ENCODE measurements at regions not wholly inside any gene's neighbourhood (a gene's known extent, or its start where the extent isn't known, plus 50 kb on each side); places are given as distances from the start of the nearest gene placed in this dataset.
"Not testable (repeated sequence)": the region's sequence is repeated elsewhere in the genome, so short reads cannot be mapped to it uniquely, and the experiment has no call there.

DNA sequence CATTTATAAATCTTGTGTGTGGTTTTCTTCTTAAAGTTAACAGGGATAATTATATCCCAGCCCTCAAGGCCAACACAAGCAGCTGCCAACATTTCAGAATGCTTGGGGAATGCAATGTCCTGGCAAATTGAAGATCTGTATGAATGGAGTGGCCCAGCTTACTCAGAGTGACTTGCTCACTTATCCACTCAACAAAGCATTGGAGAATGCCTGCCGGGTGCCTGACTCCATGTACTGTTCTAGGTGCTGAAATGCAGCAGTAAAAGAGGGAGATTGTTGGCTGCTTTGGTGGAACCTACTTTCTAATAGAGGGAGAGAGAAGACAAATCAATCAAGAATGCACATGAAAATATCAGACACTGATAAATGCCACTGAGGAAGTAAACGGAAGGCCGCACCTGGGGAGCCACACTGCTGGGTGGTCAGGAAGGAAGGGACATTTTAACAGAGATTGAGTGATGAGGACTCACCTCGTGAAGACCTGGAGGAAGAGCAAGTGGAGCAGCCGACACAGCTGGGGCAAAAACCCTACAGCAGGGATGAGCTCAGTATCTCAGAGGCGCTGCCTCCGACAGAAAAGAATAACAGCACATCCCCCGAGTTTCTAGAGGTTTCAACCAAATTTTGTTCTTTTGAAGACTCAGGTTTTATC lies 61.2 kb upstream of the VASH1 start:
- DNase-seq (ENCODE audit: low read depth), result no peak
- no peak overlapping the region for H3K4me3 ChIP-seq (ENCODE audit: low read depth, low read length)
- TF ChIP-seq, protein P1, sequence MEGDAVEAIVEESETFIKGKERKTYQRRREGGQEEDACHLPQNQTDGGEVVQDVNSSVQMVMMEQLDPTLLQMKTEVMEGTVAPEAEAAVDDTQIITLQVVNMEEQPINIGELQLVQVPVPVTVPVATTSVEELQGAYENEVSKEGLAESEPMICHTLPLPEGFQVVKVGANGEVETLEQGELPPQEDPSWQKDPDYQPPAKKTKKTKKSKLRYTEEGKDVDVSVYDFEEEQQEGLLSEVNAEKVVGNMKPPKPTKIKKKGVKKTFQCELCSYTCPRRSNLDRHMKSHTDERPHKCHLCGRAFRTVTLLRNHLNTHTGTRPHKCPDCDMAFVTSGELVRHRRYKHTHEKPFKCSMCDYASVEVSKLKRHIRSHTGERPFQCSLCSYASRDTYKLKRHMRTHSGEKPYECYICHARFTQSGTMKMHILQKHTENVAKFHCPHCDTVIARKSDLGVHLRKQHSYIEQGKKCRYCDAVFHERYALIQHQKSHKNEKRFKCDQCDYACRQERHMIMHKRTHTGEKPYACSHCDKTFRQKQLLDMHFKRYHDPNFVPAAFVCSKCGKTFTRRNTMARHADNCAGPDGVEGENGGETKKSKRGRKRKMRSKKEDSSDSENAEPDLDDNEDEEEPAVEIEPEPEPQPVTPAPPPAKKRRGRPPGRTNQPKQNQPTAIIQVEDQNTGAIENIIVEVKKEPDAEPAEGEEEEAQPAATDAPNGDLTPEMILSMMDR (IDR thresholded peaks at IDR 0.05; ENCODE audit: insufficient read depth, low read depth, low read length, missing control alignments), result no peak

DNA sequence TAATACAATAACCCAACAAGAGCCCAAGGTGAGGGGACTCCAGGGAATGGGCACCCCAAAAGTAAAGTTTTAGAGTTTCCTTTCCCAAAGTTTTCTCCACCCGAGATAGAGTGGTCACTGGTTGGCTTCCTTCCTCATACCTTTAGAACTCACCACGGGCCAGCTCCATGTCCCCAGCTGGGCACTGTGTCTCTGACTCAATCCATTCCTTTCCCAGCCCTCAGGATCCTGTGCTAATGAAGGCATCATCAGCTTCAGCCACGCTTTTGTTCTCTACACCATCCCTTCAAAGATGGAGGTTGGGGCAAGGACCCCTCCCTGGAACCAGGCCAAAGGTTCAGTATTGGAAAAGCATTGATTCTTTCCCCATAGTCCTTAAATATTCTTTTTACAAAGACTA lies 59.8 kb upstream of the VASH1 start:
- no peak for DNase-seq (ENCODE audit: low read depth)
- TF ChIP-seq, protein P1 (IDR thresholded peaks at IDR 0.05; ENCODE audit: insufficient read depth, low read depth, low read length, missing control alignments), result no peak
- H3K4me3 ChIP-seq (ENCODE audit: low read depth, low read length), result no peak overlapping the region

DNA sequence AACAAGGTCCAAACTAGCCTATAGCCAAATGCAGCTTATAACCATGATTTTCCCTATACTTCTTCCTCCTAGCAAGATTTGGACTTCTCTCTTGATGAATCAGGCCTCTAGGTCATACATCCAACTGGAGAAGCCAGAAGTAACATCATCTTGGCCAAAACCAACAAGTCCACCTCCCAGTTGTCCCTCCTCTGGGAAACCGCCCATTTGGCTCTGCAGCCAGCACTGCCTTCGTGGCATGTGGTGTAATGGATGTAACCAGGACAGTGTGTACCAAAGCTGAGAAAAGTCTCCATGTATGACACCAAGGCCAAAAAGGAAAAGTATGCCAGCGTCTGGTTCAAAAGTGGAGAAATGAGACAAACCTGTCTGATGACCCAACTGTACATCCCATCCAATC lies 59.3 kb upstream of the VASH1 start:
- TF ChIP-seq, protein P1 (IDR thresholded peaks at IDR 0.05; ENCODE audit: insufficient read depth, low read depth, low read length, missing control alignments), result no peak
- no peak for DNase-seq (ENCODE audit: low read depth)
- no peak overlapping the region for H3K4me3 ChIP-seq (ENCODE audit: low read depth, low read length)

DNA sequence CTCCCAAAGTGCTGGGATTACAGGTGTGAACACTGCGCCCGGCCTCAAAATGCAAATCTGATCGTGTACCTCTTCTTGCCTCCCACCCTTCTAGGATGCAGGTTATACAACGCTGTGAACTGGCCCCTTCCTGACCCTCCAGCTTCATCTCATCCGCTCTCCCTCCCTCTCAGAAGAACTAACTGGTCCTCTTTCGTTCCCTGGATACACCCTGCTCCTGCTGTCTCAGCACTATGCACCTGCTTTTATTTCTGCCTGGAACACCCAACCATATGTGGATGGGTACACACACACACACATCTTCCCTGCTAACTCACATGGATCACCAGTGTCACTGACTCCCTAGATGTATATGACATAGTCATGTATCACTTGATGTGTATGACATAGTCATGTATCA lies 56.1 kb upstream of the VASH1 start:
- H3K4me3 ChIP-seq (ENCODE audit: low read depth, low read length), result no peak overlapping the region
- no peak for DNase-seq (ENCODE audit: low read depth)
- TF ChIP-seq, protein P1 (IDR thresholded peaks at IDR 0.05; ENCODE audit: insufficient read depth, low read depth, low read length, missing control alignments), result no peak

DNA sequence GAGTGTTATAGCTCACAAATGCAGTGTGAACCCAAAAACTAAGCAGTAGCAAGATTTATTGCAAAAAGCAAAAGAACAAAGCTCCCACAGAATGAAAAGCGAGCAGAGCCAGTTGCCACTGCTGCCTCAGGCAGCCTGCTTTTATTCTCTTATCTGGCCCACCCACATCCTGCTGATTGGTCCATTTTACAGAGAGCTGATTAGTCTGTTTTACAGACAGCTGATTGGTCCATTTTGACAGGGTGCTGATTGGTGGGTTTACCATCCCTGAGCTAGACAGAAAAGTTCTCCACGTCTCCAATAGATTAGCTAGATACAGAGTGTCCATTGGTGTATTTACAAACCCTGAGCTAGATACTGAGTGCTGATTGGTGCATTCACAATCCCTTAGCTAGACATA lies 55.1 kb upstream of the VASH1 start:
- H3K4me3 ChIP-seq (ENCODE audit: low read depth, low read length); DNase-seq (ENCODE audit: low read depth): not testable (repeated sequence)

DNA sequence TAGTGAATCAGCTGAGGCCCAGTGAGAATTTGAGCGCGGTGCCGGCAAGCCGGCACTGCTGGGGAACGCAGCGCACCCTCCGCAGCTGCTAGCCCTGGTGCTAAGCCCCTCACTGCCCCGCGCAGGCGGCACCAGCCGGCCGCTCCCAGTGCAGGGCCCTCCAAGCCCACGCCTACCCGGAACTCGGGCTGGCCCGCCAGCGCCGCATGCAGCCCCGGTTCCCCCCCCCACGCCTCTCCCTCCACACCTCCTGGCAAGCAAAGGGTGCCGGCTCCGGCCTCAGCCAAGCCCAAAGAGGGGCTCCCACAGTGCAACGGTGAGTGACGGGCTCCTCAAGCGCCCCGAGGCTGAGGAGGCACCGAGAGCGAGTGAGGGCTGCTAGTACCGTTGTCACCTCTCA lies 54.5 kb upstream of the VASH1 start:
- no peak overlapping the region for H3K4me3 ChIP-seq (ENCODE audit: low read depth, low read length)
- DNase-seq (ENCODE audit: low read depth), result no peak
- TF ChIP-seq, protein P1 (IDR thresholded peaks at IDR 0.05; ENCODE audit: insufficient read depth, low read depth, low read length, missing control alignments), result no peak

DNA sequence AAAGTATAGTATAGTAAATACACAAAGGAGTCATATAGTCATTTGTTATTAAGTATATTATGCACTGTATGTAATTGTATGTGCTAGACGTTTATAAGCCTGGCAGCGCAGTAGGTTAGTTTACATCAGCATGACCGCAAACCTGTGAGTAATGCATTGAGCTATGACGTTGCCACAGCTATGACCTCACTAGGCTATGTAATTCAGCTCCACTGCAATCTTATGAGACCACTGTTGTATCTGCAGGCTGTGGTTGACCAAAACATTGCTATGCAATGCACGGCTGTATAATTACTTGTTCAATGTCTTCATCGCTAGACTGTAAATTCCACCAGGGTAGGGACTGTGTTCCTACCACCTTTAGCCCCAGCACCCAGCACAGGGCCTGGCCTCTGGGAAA lies 53.2 kb upstream of the VASH1 start:
- TF ChIP-seq, protein P1 (IDR thresholded peaks at IDR 0.05; ENCODE audit: insufficient read depth, low read depth, low read length, missing control alignments), result no peak
- DNase-seq (ENCODE audit: low read depth), result no peak
- no peak overlapping the region for H3K4me3 ChIP-seq (ENCODE audit: low read depth, low read length)
